Effector memory CD4-positive, alpha-beta T cell (primary cell): ENCODE measurements at regions not wholly inside any gene's neighbourhood (a gene's known extent, or its start where the extent isn't known, plus 50 kb on each side); places are given as distances from the start of the nearest gene placed in this dataset.

Experiments used
- DNase-seq, 3 donors: peaks; one replicate each; pipeline ENCODE4 v3.0.0-alpha.2; 2020
- H3K27ac ChIP-seq: 2 replicates; pipeline ENCODE4 v1.7.0; 2013; ENCODE audit warnings: mild to moderate bottlenecking, low read length, moderate library complexity; ENCODE audit not compliant: insufficient read depth, poor library complexity, severe bottlenecking
- H3K27me3 ChIP-seq: replicated peaks from 2 replicates; pipeline ENCODE4 v1.7.0; 2013; ENCODE audit warnings: mild to moderate bottlenecking, low read length; ENCODE audit not compliant: insufficient read depth, control insufficient read depth, poor library complexity, severe bottlenecking
- H3K36me3 ChIP-seq: 2 replicates; pipeline ENCODE4 v1.7.0; 2013; ENCODE audit warnings: mild to moderate bottlenecking, low read length, moderate library complexity; ENCODE audit not compliant: control insufficient read depth, insufficient read depth
- H3K4me1 ChIP-seq: 2 replicates; pipeline ENCODE4 v1.7.0; 2013; ENCODE audit warnings: low read length, mild to moderate bottlenecking; ENCODE audit not compliant: control insufficient read depth, insufficient read depth, poor library complexity, severe bottlenecking
- H3K4me3 ChIP-seq: 2 replicates; pipeline ENCODE4 v1.7.0; 2013; ENCODE audit warnings: low read length, low read depth, mild to moderate bottlenecking; ENCODE audit not compliant: insufficient read depth, poor library complexity, severe bottlenecking
- H3K9me3 ChIP-seq: 2 replicates; pipeline ENCODE4 v1.7.0; 2013; ENCODE audit warnings: mild to moderate bottlenecking, low read length, moderate library complexity; ENCODE audit not compliant: control insufficient read depth

DNA sequence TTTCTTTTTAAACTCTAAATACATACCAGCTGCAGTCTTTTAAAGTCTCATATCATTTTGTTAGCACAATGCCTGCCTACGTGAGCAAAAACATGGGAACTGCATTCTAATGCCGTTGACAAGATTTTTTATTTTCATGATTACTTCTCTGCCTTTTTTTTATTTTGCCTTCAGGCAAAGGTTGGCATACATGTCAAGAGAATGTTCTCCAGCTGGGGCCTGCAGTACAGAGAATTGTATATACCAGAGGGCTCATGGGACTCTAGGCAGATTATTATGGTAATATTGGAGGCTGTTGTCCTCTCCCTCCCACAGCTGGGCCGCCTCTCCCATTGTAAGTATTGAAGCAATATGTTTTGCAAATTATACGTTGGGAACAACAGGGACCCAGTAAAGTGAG, 53.9 kb upstream of the OBI1 start:
- no peak overlapping the region for H3K4me3 ChIP-seq
- no peaks in the 10 kb centered on the region for H3K9me3 ChIP-seq
- H3K4me1 ChIP-seq, result no peaks in the 10 kb centered on the region
- DNase-seq, result no peak
- H3K27ac ChIP-seq, result no peak overlapping the region
- no peaks in the 10 kb centered on the region for H3K36me3 ChIP-seq
- no peaks in the 10 kb centered on the region for H3K27me3 ChIP-seq

DNA sequence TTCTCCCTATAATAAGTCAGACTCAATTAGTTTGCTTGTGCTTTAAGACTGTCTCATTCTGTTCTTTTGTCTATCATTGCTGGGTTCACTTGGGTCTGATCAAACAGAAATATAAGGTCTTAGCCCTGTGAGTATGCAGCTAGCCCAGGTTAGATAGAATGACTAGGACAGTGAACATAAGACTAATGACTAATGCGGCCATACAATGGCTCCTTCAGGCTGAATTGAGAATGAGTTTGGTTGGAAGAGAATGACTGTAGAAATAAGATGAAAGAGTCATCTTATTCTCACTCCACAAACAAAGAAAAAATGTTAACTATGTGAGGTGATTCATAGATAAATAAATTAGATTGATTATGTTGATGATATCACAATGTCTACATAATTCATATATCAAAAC, 50.1 kb upstream of the OBI1 start:
- DNase-seq, result no peak

More for the DNA sequence above, 50.1 kb upstream of the OBI1 start:
- Histone ChIP-seq H3K4me3 (no peak overlapping the region), H3K4me1 (no peaks in the 10 kb centered on the region), H3K27ac (no peak overlapping the region), H3K27me3 (no peaks in the 10 kb centered on the region), H3K9me3 (no peaks in the 10 kb centered on the region), H3K36me3 (no peaks in the 10 kb centered on the region)
